ENCODE measurements at regions not wholly inside any gene's neighbourhood (a gene's known extent, or its start where the extent isn't known, plus 50 kb on each side); places are given as distances from the start of the nearest gene placed in this dataset.

DNA sequence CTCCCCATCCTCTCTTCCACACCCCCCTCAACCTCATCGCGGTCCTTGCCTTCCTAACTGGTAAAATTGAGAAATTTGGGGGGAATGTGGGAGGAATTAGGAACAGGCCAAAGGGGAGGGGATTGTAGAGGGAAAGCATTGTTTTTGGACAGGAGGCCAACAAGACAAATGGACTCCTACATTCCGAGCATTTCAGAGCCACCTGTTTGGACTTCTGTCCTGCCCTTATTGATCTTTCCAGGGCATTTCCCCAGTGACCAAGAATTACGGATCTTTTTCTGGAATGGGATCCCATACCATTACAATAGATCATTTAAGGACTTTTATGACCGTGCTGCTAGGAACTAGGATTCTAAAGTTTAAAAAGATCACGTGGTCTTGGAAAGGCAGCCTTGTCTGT is 221.3 kb upstream of the ASIC2 start:
- no peak for DNase-seq (ENCODE audit: low read depth)

DNA sequence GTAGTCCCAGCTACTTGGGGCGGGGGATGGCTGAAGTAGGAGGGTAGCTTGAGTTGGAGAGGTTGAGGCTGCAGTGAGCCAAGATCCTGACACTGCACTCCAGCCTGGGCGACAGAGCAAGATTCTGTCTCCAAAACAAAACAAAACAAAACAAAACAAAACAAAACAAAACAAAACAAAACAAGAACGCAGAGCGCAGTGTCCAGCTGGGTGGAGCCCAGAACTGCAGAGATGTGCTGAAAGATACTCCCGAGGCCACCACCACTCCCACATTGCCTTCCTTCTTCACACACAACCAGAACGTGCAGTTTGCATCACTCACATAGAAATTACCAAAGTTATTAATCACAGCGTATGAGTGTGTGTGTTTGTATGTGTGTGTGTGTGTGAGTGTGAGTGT is 222.9 kb upstream of the ASIC2 start:
- no peak for DNase-seq (ENCODE audit: low read depth)

DNA sequence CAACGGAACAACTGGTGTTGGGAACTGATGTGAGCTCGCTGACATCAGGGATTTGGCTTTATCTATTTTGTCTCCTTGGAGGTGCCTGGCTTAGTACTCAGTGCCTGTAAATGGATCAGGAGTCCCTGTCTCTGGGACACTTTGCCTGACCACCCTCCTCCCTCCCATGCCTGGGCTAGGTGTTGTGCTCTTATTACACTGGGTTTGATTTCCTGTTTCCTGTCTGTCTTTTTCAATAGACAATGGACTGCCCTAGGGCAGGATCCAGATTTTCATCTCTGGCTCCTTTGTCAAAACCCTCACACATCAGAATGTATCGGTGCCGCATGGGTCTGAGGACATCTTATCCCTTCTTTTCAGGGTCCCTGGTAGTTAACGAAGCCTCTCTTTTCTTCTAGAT is 223.6 kb upstream of the ASIC2 start:
- DNase-seq (ENCODE audit: low read depth), result no peak

DNA sequence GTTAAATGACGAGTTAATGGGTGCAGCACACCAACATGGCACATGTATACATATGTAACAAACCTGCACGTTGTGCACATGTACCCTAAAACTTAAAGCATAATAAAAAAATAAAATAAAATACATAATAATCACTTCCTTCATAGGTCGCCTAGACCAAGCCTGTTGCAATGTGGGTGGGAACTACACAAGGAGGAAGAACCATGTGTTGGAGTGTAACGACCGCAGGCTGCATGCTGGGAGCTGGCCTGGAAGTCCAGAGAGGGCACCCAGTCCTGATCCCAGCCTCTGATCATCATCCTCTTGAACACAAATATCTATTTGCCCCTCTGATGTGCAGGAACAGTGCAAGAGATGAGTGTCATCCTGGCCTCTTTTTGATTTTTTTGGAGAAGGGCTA is 224.7 kb upstream of the ASIC2 start:
- no peak for DNase-seq (ENCODE audit: low read depth)

DNA sequence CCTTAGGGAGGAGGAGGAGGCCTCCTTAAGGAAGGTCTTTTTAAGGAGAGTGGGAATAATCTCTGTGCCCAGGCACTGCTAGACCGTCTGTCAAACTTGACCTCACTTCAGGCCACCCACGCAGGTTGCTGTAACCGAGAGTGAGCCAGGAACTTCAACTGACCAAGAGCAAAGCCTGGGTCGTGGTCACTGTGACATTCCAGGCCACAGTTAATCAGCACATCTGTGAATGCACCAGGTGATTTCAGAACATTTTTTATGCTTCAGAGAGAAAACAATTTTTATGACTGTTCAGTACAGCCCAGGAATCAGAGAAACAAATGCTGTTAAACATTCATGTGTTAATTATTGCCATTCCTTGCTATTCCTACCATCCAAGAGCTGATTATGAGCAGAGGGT is 226.6 kb upstream of the ASIC2 start:
- DNase-seq (ENCODE audit: low read depth), result no peak

DNA sequence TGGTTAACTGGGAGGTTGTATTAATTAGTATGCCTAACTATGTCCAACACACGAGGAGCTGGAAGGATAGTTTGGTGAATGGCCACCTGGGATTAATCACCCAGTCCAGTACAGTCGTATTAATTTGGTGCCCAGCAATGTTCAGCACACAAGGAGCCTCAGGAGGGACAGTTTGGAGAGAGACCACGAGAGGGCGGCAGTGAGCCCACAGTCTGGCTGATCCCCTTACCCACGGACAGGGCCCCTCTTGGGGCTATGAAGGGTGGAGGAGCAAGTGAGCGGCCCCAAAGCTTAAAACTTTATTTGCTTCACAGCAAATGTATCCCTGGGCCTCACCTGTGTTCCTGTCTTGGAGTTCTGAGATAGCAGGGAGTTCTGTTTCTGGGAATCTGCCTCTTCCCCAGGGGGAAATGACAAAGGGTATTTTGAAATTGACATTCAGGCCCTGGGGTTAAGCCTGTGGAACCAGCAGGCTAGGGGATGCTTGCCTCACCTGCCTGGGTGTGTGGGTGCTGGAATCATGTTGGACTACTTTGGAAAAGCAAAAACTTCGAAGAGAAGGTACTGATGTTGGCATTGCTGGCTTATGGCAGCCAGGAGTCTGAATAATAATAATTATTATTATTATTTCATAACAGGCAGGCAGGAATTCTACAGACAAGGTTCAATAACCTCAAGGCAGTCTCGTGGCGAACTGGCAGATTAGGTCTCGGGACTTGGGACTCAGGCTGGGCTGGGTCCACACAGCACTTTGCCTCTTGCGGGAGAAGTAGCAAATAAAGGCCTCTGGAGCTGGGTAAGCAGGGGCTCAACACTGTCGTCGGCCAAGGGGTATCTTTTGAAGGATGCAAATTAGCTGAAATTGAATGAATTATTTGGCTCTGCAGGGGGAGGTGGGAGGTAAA is 227.6 kb upstream of the ASIC2 start:
- DNase-seq (ENCODE audit: low read depth), result no peak

DNA sequence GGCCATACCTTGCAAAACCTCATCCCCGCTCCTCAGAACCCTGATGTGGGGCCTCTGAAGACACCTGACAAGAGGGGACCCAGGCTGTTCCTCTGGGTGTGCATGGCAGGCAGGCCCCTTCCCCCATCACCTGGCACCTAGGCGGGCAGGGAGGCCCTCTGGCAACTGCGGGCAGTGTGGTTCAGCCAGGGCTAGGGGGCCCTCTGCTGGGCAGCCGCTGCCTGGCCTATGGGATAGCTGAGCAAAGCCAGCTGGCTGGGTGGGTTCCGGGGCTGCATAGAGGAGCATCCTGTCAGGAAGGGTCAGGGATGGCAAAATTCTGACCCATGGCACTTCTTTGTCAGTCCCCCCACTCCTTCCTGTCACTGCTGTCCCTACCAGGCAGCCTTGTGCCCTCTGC is 228.7 kb upstream of the ASIC2 start:
- DNase-seq (ENCODE audit: low read depth), result no peak

DNA sequence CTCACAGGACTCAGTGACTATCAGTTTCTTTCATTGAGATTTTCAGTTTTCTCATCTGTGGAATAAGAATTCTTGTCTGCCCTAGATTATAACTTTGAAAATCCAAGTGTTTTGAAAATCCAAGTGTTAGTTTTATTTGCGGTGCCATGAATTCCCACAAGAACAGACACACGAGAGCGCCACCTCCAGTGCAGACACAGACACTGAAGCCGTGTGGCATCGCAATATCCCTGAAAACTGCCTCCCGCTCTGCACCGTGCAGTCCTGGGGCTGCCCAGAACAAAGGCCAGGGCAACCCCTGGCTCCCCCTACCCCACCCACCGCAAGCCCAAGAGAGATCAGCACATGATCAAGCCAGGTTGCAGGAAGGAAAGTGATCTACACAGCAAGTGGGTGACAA is 229.5 kb upstream of the ASIC2 start:
- DNase-seq (ENCODE audit: low read depth), result no peak

DNA sequence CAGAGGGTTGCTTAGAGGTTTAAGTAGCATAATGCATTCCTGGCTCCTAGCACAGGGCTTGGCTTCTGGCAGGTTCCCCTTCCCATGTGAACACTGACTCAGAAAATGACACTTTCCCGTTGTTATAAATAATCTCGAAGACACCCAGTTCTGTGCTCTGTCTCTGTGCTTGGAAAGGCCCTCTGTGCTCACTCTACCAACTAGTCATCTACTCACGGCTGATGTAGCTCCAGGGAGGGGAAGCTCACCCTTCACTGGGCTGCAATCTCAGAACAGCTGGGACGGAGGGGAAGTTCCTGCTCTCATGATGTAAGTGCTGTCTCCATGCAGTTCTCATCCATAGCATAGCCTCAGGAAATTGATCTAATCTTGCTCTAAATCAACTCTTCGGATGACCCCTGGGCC is 230.5 kb upstream of the ASIC2 start:
- no peak for DNase-seq (ENCODE audit: low read depth)

DNA sequence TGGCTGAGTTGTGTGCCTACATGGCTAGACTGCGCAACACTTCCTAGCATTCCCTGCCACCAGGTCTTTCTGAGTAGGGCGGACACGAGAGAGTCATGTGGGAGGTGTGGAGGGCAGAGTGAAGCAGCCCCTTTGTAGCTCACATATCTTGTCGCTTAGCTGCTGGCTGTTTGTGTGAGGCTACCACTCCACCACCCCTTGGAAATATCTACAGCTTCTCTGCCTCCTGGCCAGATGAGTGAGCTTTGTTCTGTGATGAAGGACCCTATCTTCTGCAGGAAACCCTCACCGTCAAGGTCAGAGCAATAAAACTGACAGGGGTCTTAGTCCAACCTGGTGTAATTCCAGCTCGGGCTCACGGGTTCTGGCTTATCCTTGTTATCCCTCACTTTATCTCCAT is 232.1 kb upstream of the ASIC2 start:
- no peak for DNase-seq (ENCODE audit: low read depth)

DNA sequence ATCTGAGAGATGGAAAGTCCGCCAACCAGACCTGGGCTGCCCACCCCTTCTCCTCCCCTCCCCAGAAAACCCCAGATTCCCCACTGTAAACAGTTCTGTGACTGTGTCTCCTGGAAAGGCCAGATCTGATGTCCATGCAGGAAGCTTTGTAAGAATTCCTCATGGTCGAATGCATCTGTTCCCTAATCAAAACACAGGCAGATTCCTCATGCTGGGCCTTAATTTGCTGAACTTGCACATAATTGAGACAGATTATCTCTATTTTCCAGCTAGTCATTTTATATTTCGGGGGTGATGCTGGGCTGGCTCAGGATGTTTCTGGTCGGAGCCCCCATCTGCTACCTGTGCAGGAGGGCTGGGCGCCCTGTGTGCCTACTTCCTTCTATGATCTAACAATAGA is 233.6 kb upstream of the ASIC2 start:
- DNase-seq (ENCODE audit: low read depth), result no peak

DNA sequence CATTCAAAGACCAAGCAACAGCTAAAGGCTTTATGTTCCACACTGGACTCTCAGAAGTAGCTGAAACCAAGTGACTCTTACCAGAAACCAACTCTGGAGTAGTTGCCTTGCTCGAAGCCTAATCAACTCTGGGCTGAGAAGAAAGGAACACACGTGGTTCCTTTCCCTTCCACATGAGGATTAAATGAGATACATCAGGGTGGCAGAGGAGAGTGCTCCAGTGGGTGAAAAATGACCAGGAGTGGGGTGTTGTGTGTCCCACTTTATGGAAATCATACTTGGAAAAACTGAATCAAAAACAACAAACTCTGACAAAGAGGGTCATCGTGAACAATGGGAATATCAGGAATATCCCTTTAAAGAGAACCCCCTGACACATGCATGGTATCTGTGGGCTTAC is 234.2 kb upstream of the ASIC2 start:
- no peak for DNase-seq (ENCODE audit: low read depth)

DNA sequence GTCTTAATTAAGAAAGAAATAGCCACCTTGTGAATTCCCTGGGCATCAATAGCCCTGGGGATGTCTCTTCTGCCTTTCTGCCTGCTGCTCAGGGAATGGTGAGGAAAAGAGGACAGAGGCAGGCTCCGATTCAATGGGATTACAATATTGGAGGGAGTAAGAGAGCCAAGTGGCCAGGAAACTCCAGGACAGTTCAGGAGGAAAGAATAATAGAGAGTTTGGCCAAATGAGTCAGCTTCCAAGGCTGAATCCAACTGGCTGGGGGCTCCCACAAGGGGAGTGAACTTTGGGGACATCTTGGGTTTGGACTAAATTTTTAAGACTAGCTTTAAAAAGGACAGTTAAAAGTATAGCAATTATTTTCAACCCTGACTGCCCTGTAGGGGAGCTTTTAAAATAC is 235.8 kb upstream of the ASIC2 start:
- DNase-seq (ENCODE audit: low read depth), result no peak

DNA sequence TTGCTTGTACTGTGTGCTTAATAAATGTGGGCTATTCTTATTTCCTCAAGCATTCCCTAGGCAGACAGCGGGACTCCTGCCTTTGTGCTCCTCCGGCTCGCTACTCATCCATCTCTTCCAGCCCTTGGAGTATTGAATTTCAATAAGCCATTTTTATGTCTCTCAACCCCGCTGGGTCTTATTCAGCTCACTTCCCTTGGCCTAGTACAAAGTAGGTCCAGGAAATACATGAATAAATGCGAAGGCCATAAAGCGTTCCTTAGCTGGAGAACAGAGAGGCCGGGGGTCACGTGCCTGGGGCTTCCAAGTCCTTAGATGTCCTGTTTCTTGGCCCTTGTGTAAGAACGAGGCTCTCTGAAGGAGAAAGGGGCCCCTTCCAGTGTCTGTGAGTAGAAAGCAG is 236.7 kb upstream of the ASIC2 start:
- no peak for DNase-seq (ENCODE audit: low read depth)

DNA sequence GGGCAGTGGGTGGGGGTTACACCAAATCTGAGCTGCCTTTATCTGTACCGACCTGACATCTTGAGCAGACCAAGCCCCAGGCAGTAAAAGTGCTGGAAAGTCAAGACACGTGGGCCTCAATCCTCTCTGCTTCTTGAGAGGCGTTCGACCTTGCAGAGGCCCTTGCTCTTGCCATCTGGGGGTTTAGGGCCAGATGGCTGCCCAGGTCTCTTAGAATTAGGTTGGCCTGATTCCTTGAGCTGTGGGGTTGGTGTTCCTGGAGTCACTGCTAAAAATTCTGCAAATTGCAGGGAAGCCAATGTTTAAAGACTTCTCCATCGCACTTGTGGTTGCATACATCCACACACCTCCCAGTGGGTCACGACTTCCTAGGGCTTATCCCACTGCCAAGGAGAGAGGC is 238.2 kb upstream of the ASIC2 start:
- DNase-seq (ENCODE audit: low read depth), result no peak

DNA sequence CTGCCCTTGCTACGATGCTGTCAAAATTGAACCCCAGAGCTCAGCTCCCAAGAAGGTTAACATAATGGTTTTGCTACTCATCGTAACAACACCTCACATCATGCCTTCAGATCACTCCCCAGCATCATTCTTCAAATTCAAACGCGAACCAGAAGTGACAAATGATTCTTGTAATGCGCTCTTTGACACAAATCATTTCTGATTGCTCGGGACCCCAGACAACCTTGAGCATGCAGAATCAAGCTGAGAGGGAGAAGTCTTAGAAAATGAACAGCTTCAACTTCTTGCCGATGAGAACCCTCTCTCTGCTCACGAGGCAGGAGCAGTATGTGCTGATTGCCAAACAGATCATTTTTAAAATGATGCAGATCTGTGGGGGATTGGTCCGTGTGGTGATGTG is 241.0 kb upstream of the ASIC2 start:
- no peak for DNase-seq (ENCODE audit: low read depth)

DNA sequence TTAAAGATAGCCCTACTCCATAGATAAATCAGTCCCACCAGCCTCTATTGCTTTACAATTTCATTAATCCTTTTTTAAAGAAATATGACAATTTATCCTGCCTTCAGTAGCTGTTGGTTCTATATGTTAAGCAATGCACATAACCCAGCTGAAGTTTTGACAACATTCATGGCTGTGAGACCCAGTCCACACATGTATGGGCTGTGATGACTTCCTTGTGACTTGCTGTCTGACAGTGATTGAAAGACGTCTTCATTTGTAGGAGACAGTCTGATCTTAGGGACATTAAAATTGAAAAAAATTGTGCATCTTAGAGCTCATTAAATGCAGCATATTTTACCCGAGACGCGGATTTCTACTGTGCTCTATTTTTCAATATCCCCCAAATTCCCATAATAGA is 252.0 kb upstream of the ASIC2 start:
- DNase-seq (ENCODE audit: low read depth), result no peak

DNA sequence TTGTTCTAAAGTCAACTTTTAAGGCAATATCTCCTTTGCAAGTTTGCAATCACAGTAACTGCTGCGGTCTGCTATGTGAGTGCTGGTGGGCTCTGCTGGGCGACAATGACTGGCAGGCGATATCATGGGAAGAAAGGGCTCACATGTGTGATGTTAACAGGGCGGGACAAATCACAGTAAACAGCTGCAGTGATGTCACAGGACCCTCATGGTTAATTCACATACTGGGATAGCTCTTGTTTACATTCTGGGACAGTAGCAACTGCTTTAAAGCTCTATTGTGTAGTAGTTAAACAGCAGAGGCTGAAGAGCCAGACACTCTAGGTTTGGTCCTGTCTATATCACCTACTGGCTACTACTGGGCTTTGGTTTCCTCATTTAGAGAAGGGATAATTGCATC is 257.2 kb upstream of the ASIC2 start:
- no peak for DNase-seq (ENCODE audit: low read depth)

DNA sequence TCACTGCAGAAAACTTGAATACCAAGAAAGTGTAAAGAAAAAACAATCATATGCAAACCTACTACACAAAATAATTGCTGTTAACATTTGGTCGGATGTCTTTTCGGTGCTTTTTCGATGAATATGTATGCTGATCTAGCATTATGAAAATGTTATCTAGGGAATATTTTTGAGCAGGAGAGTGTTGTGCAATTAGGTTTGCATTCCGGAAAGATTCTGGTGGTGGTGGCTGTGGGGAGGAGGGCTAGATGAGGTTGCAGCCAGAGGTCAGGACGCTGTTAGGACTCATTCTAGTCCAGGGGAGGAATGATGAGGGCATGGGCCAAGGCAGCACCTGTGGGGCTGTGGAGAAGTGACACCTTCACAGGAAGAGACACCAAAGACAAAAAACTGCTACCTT is 258.0 kb upstream of the ASIC2 start:
- no peak for DNase-seq (ENCODE audit: low read depth)

DNA sequence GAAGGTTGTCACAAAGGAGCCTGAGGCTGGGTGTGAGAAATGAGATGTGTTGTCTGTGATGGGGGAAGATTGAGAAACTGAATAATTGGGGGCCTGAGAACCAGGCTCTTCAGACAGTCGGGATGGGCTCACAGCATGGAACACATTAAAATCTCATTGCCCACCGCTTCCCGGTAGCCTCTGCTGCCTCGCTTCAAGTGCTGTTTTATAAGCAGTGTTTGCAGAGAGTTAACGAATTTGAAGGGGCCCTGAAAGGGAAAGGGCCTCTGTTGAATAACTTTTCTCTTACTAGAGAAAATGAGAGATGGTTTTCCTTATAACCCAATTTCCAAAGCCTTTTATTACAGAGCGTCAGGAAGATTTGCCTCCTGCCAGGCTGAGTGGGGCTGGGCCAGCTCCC is 258.8 kb upstream of the ASIC2 start:
- no peak for DNase-seq (ENCODE audit: low read depth)

DNA sequence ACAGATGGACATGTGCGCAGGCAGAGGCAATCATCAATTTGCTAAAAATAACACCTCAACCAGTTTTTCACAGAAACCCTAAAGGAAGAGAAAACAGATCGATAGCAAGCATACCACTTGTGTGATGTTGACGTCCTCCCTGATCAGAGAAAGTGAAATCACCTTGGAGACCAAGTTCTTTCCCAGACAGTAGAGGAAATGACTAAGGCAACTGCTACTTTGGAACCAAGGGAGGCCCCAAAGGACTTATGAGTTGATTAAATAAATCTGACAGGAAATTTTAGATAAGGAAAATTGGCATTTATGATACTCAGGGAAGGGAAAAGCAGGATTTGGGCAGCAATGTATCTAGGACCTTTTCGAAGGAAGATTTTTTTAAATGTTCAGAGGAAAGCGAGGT is 267.1 kb upstream of the ASIC2 start:
- no peak for DNase-seq (ENCODE audit: low read depth)

DNA sequence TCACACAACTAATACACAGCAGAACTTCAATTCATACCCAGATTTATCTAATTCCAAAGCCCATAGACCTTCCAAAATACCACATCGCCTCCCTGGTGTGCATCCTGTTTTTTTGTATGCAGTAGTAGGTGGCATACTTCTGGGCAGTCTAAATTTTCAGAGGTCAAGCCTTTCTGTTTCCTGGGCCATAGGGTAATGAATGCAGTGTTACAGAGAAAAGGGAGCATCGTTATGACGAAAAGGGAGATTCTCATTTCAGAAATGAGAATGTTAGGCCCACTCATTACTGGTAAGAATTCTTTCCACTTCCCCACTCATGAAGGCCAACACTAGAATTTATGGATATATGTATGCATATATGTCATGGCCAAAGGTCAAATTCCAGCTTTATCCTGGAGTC is 267.8 kb upstream of the ASIC2 start:
- no peak for DNase-seq (ENCODE audit: low read depth)

DNA sequence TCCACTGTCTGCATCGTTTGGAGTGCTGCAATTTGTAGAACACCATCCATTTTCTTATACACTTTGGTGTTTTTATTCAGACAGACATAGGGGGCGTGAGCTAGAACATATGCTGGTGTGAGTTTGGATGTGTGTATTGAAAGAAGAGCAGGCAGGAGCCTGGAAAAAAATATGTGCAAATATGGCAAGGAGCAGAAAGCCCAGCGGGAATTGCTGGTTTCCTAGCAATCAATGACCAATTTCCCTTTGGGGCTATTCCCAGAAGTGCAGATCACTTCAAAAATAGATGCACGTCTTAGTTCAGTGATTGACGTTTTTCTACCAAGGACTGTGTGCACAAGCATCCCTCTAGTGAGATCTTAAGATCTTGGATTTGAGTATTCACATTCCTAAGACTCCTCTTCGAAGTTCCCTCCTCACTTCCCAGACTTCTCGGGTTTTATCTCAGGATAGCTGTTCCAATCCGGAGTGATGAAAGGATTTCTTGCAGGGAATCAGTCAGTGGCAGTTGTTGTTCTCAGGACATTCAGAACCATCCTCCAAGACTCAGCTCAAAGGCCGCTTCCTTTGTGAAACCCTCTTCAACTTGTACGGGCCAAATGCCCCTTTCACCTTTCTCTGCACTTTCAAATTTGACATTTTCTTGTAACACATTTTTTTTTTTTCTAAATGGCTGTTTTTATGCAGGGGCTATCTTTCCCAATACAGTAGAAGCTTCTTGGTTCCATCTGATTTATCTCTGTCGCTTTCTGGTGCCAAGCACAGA is 268.7 kb upstream of the ASIC2 start:
- no peak for DNase-seq (ENCODE audit: low read depth)

DNA sequence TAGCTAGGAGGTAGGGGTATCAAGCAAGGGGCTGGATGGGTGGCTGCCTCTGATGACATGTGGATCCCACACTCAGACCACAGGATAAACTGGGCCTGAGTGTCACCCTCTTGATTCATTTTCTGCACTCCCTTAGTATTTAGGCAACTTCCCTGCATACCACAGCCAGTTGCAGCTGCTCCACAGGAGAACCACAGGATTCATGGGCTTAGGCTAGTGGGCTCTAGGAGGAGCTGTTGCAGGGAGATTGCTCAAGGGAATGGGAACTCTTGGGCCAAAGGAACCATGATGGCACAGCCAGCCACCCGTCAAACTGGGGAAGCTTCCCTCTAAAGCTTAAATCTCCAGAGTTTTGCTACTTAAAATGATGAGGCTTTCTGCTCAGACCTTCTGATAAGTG is 269.7 kb upstream of the ASIC2 start:
- no peak for DNase-seq (ENCODE audit: low read depth)

Data from fibroblast of the conjunctiva (primary cell).